ENCODE measurements at regions not wholly inside any gene's neighbourhood (a gene's known extent, or its start where the extent isn't known, plus 50 kb on each side); places are given as distances from the start of the nearest gene placed in this dataset.

DNA sequence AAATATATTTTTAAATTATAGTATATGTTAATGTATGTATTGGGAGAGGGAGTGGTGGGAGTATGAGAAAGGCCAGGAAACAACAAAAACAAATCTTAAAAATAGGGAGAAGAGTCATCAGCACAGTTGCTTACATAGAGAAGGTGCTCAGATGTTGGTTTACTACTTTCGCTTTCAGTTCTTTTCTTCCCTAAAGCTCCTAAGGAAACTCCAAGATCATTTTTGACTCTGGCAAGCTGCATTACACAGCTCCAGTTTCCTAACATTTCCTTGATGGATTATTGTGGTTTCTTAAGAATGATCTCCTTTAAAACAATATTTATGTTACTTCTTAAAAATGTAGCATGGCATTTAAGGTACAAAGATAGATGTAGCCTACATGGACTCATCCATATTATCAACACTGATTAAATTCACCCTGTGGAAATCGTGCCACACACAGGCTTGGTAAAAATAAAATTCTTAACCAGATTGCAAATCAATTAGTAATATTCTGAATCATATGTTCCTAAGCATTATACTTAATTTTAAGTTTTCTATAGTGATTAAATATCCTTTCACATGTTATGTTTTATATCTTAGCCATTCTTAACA, 118.0 kb upstream of the MAN1A1 start:
- no peaks in the 10 kb centered on the region for H3K36me3 Mint-ChIP-seq (ENCODE audit: low read depth)
- TF ChIP-seq, protein P1, sequence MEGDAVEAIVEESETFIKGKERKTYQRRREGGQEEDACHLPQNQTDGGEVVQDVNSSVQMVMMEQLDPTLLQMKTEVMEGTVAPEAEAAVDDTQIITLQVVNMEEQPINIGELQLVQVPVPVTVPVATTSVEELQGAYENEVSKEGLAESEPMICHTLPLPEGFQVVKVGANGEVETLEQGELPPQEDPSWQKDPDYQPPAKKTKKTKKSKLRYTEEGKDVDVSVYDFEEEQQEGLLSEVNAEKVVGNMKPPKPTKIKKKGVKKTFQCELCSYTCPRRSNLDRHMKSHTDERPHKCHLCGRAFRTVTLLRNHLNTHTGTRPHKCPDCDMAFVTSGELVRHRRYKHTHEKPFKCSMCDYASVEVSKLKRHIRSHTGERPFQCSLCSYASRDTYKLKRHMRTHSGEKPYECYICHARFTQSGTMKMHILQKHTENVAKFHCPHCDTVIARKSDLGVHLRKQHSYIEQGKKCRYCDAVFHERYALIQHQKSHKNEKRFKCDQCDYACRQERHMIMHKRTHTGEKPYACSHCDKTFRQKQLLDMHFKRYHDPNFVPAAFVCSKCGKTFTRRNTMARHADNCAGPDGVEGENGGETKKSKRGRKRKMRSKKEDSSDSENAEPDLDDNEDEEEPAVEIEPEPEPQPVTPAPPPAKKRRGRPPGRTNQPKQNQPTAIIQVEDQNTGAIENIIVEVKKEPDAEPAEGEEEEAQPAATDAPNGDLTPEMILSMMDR (IDR thresholded peaks at IDR 0.05), result no peak
- no peak overlapping the region for H3K4me3 Mint-ChIP-seq
- no peak for DNase-seq
- H3K27me3 Mint-ChIP-seq (ENCODE audit: insufficient read depth), result no peaks in the 10 kb centered on the region
- H3K27ac Mint-ChIP-seq, result no peak overlapping the region
- peaks cover 23% of the 10 kb centered on the region for H3K9me3 Mint-ChIP-seq
- H3K4me1 Mint-ChIP-seq (ENCODE audit: low read depth), result no peaks in the 10 kb centered on the region

DNA sequence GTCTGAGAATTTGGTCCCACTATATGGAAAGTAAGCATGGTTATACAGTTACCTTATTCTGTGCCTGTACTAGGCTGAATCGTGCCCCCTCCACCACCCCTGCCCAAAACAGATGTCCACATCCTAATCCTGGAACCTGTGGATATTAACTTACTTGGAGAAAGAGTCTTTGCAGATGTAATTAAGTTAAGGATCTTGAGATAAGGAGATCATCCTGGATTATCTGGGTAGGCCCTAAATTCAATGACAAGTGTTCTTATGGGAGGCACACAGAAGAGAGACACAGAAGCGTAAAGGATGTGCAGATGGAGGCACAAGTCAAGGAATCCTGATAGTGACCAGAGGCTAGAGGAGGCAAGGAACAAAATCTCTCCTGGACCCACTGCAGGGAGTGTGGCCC, 116.7 kb upstream of the MAN1A1 start:
- TF ChIP-seq, protein P1 (IDR thresholded peaks at IDR 0.05), result no peak
- Mint-ChIP-seq H3K4me1 (ENCODE audit: low read depth) (no peaks in the 10 kb centered on the region), H3K4me3 (no peak overlapping the region), H3K27ac (no peak overlapping the region), H3K36me3 (ENCODE audit: low read depth) (no peaks in the 10 kb centered on the region), H3K9me3 (peaks cover 31% of the 10 kb centered on the region), H3K27me3 (ENCODE audit: insufficient read depth) (no peaks in the 10 kb centered on the region)
- no peak for DNase-seq

DNA sequence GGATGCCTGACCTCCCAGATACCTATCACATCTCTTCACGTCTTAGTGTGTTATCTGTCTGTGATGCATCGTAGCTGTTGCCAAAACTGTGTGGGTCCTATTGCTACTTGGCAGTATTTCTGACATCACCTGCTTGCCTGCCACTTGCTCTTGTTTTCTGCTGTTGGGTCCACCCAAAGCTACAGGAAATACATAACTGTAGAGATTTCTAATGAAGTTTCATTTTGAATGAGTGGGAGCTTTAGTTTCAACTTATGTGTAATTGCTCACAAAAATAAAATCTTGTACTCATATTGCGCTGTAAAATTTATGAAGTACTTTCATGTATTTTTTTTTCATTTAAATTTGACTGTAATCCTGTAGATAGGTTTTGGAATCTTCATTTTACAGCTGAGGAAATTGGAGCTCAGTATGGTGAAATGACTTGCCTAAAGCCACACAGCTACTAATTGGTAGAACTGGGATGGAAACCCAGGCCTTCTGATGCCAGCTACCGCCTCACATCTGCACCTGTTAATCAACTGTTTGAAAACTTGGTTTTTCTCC, 113.6 kb upstream of the MAN1A1 start:
- DNase-seq, result no peak
- peaks cover 2% of the 10 kb centered on the region; the same call in 1 of the 2 replicates for H3K27me3 Mint-ChIP-seq (ENCODE audit: insufficient read depth)
- no peaks in the 10 kb centered on the region for H3K36me3 Mint-ChIP-seq (ENCODE audit: low read depth)
- peaks cover 33% of the 10 kb centered on the region for H3K9me3 Mint-ChIP-seq
- no peak overlapping the region for H3K4me3 Mint-ChIP-seq
- H3K4me1 Mint-ChIP-seq (ENCODE audit: low read depth), result no peaks in the 10 kb centered on the region
- no peak overlapping the region for H3K27ac Mint-ChIP-seq
- TF ChIP-seq, protein P1 (IDR thresholded peaks at IDR 0.05), result no peak

DNA sequence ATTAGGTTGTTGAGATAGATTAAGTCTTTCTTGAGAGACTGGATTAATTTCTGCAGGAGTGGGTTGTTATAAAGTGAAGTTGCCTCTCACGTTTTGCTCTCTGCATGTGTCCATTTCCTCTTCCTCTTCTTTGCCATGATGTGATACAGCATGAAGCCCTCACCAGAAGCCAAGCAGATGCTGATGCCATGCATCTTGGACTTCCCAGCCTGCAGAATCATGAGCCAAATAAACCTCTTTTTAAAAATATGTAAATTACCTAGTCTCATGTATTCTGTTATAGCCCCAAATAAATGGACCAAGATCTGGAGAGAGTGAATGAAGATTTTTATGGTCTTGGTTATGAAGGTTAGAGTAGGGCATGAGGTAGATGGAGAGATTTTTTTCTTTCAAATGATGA, 111.6 kb upstream of the MAN1A1 start:
- peaks cover 2% of the 10 kb centered on the region; the same call in 1 of the 2 replicates for H3K27me3 Mint-ChIP-seq (ENCODE audit: insufficient read depth)
- no peak for DNase-seq
- no peaks in the 10 kb centered on the region for H3K36me3 Mint-ChIP-seq (ENCODE audit: low read depth)
- no peak overlapping the region for H3K27ac Mint-ChIP-seq
- H3K9me3 Mint-ChIP-seq, result peaks cover 30% of the 10 kb centered on the region
- H3K4me3 Mint-ChIP-seq, result no peak overlapping the region
- TF ChIP-seq, protein P1 (IDR thresholded peaks at IDR 0.05), result no peak
- H3K4me1 Mint-ChIP-seq (ENCODE audit: low read depth), result no peaks in the 10 kb centered on the region

DNA sequence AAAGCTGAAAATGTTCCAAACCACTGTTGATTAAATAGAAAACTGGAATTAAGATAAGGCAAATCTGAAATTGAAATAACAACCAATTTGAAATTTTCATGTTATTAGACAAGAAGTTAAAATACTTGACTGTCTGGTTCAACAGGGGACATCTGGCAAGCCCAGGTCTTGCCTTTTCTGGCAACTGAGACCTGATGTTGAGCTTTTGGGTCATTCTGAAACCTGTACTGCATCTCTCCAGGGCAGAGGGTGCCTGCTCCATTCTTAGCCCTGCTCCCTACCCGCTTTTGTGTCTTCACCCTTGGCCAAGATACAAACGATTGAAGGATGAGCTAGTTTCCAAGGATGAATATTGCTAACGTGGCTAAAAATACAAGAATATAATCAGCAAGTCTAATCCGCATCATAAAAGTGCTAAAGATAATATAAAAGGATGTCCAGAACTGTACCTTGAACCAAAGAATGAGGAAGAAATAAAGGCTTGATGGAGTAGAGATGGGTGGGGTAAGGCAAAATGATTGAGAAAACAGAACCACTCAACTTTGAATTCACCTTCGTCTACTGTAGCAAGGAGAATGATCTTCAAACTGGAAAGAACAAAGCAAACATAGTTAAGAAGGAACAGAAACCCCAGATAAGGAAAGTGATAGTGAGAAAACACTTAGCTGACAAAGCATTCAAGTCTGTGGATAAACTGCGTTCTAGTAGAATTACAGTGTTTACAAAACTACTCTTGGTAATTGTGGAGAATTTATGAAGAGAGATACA, 109.8 kb upstream of the MAN1A1 start:
- no peak overlapping the region for H3K4me3 Mint-ChIP-seq
- peaks cover 2% of the 10 kb centered on the region; the same call in 1 of the 2 replicates for H3K27me3 Mint-ChIP-seq (ENCODE audit: insufficient read depth)
- peaks cover 34% of the 10 kb centered on the region for H3K9me3 Mint-ChIP-seq
- H3K36me3 Mint-ChIP-seq (ENCODE audit: low read depth), result no peaks in the 10 kb centered on the region
- TF ChIP-seq, protein P1 (IDR thresholded peaks at IDR 0.05), result no peak
- no peak overlapping the region for H3K27ac Mint-ChIP-seq
- H3K4me1 Mint-ChIP-seq (ENCODE audit: low read depth), result no peaks in the 10 kb centered on the region
- no peak for DNase-seq

Data from HFFc6 (cell line).